ENCODE measurements at regions not wholly inside any gene's neighbourhood (a gene's known extent, or its start where the extent isn't known, plus 50 kb on each side); places are given as distances from the start of the nearest gene placed in this dataset.

- TF ChIP-seq, protein P1, sequence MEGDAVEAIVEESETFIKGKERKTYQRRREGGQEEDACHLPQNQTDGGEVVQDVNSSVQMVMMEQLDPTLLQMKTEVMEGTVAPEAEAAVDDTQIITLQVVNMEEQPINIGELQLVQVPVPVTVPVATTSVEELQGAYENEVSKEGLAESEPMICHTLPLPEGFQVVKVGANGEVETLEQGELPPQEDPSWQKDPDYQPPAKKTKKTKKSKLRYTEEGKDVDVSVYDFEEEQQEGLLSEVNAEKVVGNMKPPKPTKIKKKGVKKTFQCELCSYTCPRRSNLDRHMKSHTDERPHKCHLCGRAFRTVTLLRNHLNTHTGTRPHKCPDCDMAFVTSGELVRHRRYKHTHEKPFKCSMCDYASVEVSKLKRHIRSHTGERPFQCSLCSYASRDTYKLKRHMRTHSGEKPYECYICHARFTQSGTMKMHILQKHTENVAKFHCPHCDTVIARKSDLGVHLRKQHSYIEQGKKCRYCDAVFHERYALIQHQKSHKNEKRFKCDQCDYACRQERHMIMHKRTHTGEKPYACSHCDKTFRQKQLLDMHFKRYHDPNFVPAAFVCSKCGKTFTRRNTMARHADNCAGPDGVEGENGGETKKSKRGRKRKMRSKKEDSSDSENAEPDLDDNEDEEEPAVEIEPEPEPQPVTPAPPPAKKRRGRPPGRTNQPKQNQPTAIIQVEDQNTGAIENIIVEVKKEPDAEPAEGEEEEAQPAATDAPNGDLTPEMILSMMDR (conservative IDR thresholded peaks at IDR 0.05): no peak
- no peak for TF ChIP-seq EZH2 (IDR thresholded peaks at IDR 0.05; ENCODE audit: low read depth)
These were observed 308.7 kb downstream of the CD83 start for GRCh38 chr6:14426281-14426680.
